Inflammatory macrophage treated with lipopolysaccharide for 1 hour (primary cell): ENCODE measurements at regions not wholly inside any gene's neighbourhood (a gene's known extent, or its start where the extent isn't known, plus 50 kb on each side); places are given as distances from the start of the nearest gene placed in this dataset.

ENCODE experiments used
- DNase-seq, 2 donors: peaks; one replicate each; pipeline ENCODE4 v3.0.0-alpha.2; 2020 to 2022

DNA sequence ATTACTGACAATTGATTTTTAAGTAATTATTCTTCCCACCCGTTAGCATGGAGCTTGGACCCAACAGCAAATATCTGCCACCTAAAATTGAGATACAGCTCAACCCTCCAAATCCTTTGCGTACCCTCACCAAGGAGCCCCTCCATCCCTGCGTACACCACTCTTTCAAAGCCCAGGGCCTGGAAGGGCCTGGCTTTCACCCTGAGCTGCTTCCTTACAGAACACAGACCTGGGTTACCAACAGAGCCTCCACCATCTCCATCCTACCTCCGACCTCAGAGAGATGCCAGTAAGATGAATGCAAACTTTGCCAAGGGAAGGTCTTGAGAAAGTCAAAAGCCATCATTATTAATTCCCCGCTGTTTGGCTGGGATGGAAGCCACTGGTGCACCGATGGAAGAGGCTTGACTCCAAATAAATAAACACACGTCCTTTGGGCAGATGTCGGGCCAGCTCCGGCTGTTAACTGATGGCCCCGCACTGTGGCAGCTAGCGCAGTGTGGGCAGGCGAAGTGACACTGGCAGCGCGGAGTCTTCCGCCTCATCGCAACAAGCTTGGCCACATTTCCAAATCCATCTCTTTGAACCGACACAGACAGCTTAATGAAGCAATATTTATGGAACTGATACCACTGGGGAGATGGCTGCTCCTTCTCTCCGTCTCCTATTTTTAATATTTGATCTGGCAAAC lies 150.2 kb upstream of the VSTM2B start:
- no peak for DNase-seq

- no peak for DNase-seq
These were observed 148.9 kb upstream of the VSTM2B start for GRCh38 chr19:29376855-29377354.

GRCh38 chr19:29378126-29378525 lies 147.7 kb upstream of the VSTM2B start:
- DNase-seq, result no peak

GRCh38 chr19:29378543-29379080 lies 147.2 kb upstream of the VSTM2B start:
- DNase-seq, result no peak

- DNase-seq, result no peak
These were observed 146.4 kb upstream of the VSTM2B start for GRCh38 chr19:29379257-29380021.

DNA sequence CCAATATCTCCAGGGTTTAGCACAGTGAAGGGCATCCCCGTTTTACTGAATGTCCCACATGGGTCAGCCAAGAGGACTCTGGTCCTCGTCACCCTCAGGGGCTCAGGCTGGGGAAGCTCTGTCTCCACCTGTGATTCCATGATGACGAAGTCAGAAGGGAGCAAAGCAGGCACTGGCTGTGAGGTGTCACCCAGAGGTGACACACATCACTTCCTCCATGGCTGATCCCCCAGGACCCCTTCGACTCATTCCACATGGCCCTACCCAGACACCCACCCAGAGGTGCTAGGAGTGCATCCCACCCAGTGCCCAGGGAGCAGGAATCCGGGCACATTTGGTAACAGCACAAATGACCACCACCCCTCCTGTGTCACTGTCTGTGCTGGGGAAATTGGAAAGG lies 145.2 kb upstream of the VSTM2B start:
- no peak for DNase-seq

- DNase-seq, result no peak
These were observed 144.2 kb upstream of the VSTM2B start for GRCh38 chr19:29381353-29382203.

GRCh38 chr19:29383696-29384095 lies 142.1 kb upstream of the VSTM2B start:
- no peak for DNase-seq

GRCh38 chr19:29384656-29385055 lies 141.1 kb upstream of the VSTM2B start:
- no peak for DNase-seq

- DNase-seq, result no peak
These were observed 140.5 kb upstream of the VSTM2B start for GRCh38 chr19:29385191-29385795.

DNA sequence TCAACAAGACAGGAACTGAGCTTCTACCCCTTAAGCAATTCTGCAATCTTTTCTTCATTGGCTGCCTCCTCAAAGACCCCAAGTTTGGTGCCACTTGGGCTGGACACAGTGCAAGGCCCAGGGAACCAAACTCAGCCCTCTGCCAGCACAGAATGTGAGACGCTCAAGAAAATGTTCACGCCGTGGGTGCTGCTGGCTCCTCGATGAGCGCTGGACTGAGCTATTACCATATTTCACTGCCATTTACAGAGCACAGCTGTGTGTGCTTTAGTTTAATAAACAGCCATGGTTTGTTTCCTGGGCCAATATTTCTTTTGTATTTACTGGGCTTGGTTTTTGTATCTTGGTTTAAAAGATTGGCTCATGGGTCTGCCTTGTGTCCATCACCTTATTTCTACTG lies 138.8 kb upstream of the VSTM2B start:
- no peak for DNase-seq

- DNase-seq, result no peak
These were observed 138.2 kb upstream of the VSTM2B start for GRCh38 chr19:29387586-29387985.

DNA sequence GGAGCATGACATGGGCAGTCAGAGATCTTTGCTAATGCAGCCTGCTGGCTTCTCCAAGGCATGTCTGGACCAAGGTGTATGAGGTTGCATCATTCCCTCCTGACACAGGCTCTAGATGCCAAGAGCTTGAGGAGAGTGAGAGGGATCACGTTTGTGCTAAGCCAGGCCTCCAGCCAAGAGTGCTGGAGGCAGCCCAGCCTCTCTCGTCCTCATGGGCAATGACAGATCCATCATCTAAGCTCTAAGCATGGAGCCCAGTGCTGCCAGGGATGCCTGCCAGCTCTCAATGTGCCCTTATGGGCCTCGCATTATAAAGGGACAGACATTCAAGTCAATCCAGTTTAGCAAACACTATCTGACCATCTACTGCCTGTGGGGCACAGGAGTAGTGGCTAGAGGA lies 136.3 kb upstream of the VSTM2B start:
- DNase-seq, result no peak

GRCh38 chr19:29390742-29391141 lies 135.1 kb upstream of the VSTM2B start:
- no peak for DNase-seq

DNA sequence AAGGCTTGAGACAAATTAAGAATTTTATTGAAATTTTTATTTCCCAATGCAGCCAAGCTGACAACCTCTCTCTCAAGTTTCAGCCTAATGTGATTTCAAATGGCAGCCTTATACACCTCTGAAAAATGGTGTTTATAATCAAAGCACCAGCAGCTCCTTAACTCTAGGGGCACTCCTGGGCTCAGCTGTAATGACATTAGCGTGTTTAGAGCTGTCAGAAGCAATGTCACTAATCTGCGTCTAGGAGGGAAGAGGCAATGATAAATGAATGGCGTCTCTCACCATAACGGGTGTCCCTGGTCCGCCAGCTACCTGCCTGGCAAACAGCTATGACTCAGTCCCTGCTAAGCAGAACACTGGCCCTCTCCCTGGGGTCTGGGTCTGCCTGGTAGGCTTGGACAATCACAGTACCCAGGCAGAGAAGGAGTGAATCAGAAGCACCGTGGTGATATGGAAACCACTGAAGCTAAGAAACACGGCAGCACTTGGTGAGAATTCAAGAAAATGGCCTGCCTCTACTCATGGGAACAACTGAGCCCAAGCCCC lies 131.8 kb upstream of the VSTM2B start:
- DNase-seq, result no peak

- no peak for DNase-seq
These were observed 130.6 kb upstream of the VSTM2B start for GRCh38 chr19:29395111-29395733.

DNA sequence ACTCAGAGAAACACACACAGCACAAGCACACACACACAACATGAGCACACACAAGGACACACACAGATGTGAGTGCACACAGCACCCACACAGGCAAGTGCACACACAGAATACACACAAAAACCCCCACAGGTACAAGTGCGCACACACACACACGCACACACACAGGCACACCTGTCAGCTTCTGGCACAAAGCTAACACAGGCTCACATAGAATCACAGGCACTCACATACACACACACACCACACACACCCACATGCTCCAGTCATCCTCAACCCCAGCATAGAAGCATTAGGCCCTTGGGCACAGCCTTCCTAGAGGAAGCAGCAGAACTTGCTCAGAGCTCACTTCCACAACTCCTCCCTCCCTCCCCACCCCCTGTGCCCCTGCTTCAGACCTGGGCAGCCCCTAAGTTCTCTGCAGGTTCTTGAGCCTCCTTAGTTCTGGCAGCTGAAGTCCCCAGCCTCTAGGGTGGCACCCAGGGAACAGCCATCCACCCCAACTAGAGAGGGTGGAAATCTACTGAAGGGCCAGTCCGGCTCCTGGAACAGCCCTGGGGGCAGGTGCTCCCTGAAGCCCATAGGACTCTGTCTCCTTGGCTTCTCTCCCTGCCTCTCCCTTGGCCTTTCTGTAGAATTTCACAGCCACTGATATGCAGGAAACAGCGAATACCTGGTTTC lies 129.9 kb upstream of the VSTM2B start:
- no peak for DNase-seq

DNA sequence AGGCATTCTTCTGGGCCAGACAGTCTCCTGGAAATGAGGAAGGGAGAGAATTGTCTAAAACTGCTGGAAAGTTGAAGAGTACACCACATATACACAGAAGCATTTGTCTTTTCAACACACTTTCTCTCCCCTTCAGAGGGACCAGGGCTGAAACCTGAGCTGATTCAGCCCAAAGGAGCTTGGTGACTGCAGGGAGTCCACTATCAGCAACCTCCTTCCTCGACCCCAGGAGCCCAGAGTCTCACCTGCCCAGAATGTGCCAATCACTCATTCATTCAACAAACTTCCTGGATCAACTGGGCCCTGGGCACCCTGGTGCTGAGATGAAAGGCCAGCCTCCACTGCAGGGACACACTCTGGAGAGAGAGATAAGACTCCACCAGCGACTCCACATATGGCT lies 128.9 kb upstream of the VSTM2B start:
- no peak for DNase-seq

DNA sequence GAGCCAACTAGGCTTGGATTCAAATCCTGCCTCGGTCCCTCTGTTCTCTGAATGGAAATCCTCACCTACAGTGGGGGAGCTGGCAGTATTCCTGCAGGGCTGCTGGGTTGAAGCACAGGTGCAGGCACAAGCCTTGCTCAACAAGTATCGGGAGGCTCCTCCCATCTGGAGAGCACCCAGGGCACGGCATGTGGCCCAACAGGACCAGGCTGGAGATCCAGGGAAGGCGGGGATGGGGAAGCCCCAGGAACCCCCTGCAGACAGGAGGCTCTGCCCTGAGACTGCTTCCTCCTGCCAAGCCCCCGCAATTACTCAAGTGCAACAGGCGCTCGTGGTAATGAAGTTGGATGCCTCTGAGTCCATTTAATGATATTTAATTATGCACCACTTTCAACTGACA lies 128.0 kb upstream of the VSTM2B start:
- DNase-seq, result no peak

DNA sequence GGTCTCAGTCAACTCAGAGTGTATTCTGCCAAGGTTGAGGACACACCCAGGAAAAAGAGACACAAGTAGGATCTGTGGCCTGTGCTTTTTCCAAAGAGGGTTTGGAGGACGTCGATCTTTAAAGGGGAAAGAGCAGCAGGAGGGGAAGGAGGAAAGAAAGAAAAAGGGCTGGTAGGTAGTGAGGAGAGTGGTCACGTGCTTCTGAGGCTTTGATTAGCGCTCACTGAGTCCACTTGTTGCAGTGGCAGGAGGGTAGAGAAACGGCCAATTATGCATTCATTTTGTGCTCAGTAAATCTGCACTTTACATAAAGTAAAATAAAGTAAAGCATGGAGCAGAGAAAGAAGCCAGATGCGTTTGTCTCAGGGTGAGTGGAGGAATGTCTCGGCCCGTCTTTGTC lies 126.0 kb upstream of the VSTM2B start:
- DNase-seq, result no peak
